Smooth muscle cell (in vitro differentiated cells): ENCODE measurements at regions not wholly inside any gene's neighbourhood (a gene's known extent, or its start where the extent isn't known, plus 50 kb on each side); places are given as distances from the start of the nearest gene placed in this dataset.

Experiments used
- DNase-seq: peaks from one replicate; lab custom pipeline; 2025; ENCODE audit not compliant: unreplicated experiment; lab: John Stamatoyannopoulos, UW
- H2AFZ ChIP-seq: fragments of 200-600 bp; sonication (generic); 2 replicates; pipeline ENCODE4 v1.6.0; 2016; ENCODE audit warnings: antibody characterized with exemption, low read depth, mild to moderate bottlenecking
- H3F3A ChIP-seq: fragments of 200-600 bp; sonication (generic); 2 replicates; pipeline ENCODE4 v1.6.0; 2017; ENCODE audit warnings: antibody characterized with exemption, low read depth
- H3K27ac ChIP-seq: fragments of 200-600 bp; sonication (generic); 2 replicates; pipeline ENCODE4 v1.5.1; 2016; ENCODE audit warnings: low read depth, mild to moderate bottlenecking
- H3K27me3 ChIP-seq: fragments of 200-600 bp; sonication (generic); 2 replicates; pipeline ENCODE4 v1.6.1; 2016; ENCODE audit warnings: low read depth, mild to moderate bottlenecking
- H3K36me3 ChIP-seq: fragments of 200-600 bp; sonication (generic); 2 replicates; pipeline ENCODE4 v1.5.1; 2016; ENCODE audit warnings: low read depth
- H3K4me1 ChIP-seq: fragments of 200-600 bp; sonication (generic); 2 replicates; pipeline ENCODE4 v1.5.1; 2016; ENCODE audit warnings: low read depth
- H3K4me2 ChIP-seq: fragments of 200-600 bp; sonication (generic); 2 replicates; pipeline ENCODE4 v1.6.0; 2016; ENCODE audit warnings: mild to moderate bottlenecking
- H3K4me3 ChIP-seq: fragments of 200-600 bp; sonication (generic); 2 replicates; pipeline ENCODE4 v1.5.1; 2016; ENCODE audit warnings: mild to moderate bottlenecking
- H3K79me2 ChIP-seq: fragments of 200-600 bp; sonication (generic); 2 replicates; pipeline ENCODE4 v1.6.0; 2016; ENCODE audit warnings: low read depth, mild to moderate bottlenecking
- H3K9ac ChIP-seq: fragments of 200-600 bp; sonication (generic); 2 replicates; pipeline ENCODE4 v1.6.0; 2016; ENCODE audit warnings: low read depth
- H3K9me3 ChIP-seq: fragments of 200-600 bp; sonication (generic); replicated peaks from 2 replicates; pipeline ENCODE4 v1.5.1; 2016; ENCODE audit warnings: low read depth
- H4K20me1 ChIP-seq: fragments of 200-600 bp; sonication (generic); 2 replicates; pipeline ENCODE4 v1.6.0; 2016; ENCODE audit warnings: low read depth
- WGBS: methylation state at CpG from one replicate; pipeline ENCODE4 v1.1.7; 2016; ENCODE audit warnings: low lambda C conversion rate; 5-methylcytosine and 5-hydroxymethylcytosine counted together
- TF ChIP-seq, protein P1 (sequence below): fragments of 200-600 bp; sonication (generic); IDR thresholded peaks from 2 replicates; pipeline ENCODE4 v1.5.1; 2017; ENCODE audit warnings: borderline replicate concordance, mild to moderate bottlenecking, antibody characterized with exemption; ENCODE audit not compliant: insufficient read depth, poor library complexity, severe bottlenecking

GRCh38 chr15:38671006-38671387, 106.4 kb upstream of the RASGRP1 start:
- Histone ChIP-seq H3F3A (no peaks in the 10 kb centered on the region), H3K4me2 (no peak overlapping the region), H2AFZ (no peak overlapping the region), H3K4me1 (peaks cover 6% of the 10 kb centered on the region), H3K79me2 (no peaks in the 10 kb centered on the region), H3K27ac (no peak overlapping the region), H3K36me3 (no peaks in the 10 kb centered on the region), H4K20me1 (no peaks in the 10 kb centered on the region), H3K9me3 (no peaks in the 10 kb centered on the region), H3K9ac (no peak overlapping the region), H3K27me3 (peaks cover 60% of the 10 kb centered on the region), H3K4me3 (no peak overlapping the region)
- 92% methylated on average over 2 of the region's 2 CpGs for WGBS
- TF ChIP-seq, protein P1, sequence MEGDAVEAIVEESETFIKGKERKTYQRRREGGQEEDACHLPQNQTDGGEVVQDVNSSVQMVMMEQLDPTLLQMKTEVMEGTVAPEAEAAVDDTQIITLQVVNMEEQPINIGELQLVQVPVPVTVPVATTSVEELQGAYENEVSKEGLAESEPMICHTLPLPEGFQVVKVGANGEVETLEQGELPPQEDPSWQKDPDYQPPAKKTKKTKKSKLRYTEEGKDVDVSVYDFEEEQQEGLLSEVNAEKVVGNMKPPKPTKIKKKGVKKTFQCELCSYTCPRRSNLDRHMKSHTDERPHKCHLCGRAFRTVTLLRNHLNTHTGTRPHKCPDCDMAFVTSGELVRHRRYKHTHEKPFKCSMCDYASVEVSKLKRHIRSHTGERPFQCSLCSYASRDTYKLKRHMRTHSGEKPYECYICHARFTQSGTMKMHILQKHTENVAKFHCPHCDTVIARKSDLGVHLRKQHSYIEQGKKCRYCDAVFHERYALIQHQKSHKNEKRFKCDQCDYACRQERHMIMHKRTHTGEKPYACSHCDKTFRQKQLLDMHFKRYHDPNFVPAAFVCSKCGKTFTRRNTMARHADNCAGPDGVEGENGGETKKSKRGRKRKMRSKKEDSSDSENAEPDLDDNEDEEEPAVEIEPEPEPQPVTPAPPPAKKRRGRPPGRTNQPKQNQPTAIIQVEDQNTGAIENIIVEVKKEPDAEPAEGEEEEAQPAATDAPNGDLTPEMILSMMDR: no peak
- DNase-seq: no peak

- Histone ChIP-seq H3K27me3 (peaks cover 59% of the 10 kb centered on the region), H3K4me3 (no peak overlapping the region), H3K9ac (no peak overlapping the region), H3K27ac (no peak overlapping the region), H2AFZ (no peak overlapping the region), H3K4me1 (peaks cover 6% of the 10 kb centered on the region), H3K36me3 (no peaks in the 10 kb centered on the region), H3K9me3 (no peaks in the 10 kb centered on the region), H3F3A (no peaks in the 10 kb centered on the region), H3K4me2 (no peak overlapping the region), H3K79me2 (no peaks in the 10 kb centered on the region), H4K20me1 (no peaks in the 10 kb centered on the region)
- WGBS: 90% methylated on average over 6 of the region's 6 CpGs
- TF ChIP-seq, protein P1: no peak
- no peak for DNase-seq
Observed at GRCh38 chr15:38671675-38672254, 107.2 kb upstream of the RASGRP1 start.

DNA sequence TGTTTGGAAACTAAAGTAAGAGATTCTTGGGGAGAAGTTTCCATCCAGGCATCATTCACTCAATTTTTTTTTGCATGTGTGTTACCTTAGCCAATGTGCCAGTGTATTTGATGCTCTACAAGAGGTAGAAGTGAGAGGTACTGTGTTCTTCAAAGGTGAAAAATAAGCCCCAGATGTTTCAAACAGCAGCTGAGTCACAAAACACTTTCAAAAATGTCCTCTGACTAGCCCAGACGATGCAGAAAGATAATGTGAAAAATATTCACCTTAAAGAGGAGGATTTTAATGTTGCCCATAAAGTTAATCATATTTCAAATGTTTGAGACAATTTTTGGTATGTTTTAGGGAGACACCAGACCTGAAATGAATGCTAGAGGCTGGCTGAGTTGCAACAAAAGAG, 107.7 kb upstream of the RASGRP1 start:
- Histone ChIP-seq H4K20me1 (no peaks in the 10 kb centered on the region), H3K4me1 (peaks cover 6% of the 10 kb centered on the region), H3K27me3 (peaks cover 59% of the 10 kb centered on the region), H3K9ac (no peak overlapping the region), H3K27ac (no peak overlapping the region), H3K79me2 (no peaks in the 10 kb centered on the region), H3K9me3 (no peaks in the 10 kb centered on the region), H3K4me2 (no peak overlapping the region), H3K4me3 (no peak overlapping the region), H3F3A (no peaks in the 10 kb centered on the region), H3K36me3 (no peaks in the 10 kb centered on the region), H2AFZ (no peak overlapping the region)
- no peak for DNase-seq
- TF ChIP-seq, protein P1: no peak
- 80% methylated on average over 1 of the region's 1 CpG for WGBS

DNA sequence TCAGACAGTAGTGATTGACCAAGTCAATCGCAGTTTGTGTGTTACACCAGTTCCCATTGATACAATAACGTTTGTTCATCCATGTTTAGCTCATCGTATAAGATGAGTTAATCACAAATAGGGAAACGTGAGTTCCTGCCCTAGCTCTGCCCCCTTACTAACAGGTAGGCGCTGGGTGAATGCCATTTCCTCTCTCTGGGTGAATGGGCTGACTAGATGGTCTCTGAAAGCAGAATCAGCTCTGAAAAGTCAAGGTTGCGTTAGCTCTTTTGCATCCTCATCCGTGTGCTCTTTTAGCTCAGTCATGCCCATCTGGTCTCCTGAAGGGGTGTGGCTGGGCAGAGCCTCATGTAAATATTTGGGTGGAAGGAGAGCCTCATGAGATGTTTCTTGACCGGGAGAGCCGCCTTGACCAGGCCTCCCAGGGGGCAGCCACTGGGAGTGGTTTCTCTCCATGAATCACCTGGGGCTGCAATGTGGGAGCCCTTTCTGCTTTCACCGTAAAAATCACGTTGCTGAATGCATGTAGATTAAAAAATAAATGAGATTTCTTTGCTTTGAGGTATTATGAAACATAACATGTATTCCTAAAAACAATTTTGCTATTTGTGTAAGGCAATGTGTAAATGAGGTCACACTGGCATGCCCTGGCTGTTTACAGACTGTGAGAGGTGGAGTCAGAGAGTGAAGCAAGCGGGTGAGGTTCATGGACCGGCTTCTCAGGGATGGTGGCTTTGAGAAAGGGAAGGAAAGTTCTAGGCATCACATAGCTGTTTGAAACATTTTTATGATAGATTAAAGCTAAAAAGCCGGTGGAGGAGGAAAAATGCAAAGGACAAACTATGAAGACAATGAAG, 108.4 kb upstream of the RASGRP1 start:
- Histone ChIP-seq H3K9ac (no peak overlapping the region), H3K36me3 (no peaks in the 10 kb centered on the region), H3K27me3 (peaks cover 52% of the 10 kb centered on the region), H3K4me3 (no peak overlapping the region), H3K4me2 (no peak overlapping the region), H3F3A (no peaks in the 10 kb centered on the region), H3K4me1 (peaks cover 6% of the 10 kb centered on the region), H3K79me2 (no peaks in the 10 kb centered on the region), H2AFZ (no peak overlapping the region), H3K27ac (no peak overlapping the region), H4K20me1 (no peaks in the 10 kb centered on the region), H3K9me3 (no peaks in the 10 kb centered on the region)
- WGBS: 91% methylated on average over 14 of the region's 14 CpGs
- DNase-seq: no peak
- TF ChIP-seq, protein P1: no peak
